GM19193 (cell line): ENCODE measurements at regions not wholly inside any gene's neighbourhood (a gene's known extent, or its start where the extent isn't known, plus 50 kb on each side); places are given as distances from the start of the nearest gene placed in this dataset.

Source experiments
- POLR2A ChIP-seq: IDR thresholded peaks from 4 replicates; pipeline ENCODE4 v1.6.1; 2011; ENCODE audit not compliant: insufficient read depth, insufficient read length; ENCODE audit errors: extremely low read depth

- TF ChIP-seq POLR2A, result no peak
Observed at GRCh38 chr2:41930807-41931566, 116.8 kb upstream of the PKDCC start.

- TF ChIP-seq POLR2A, result no peak
Observed at GRCh38 chr2:41932241-41933045, 115.4 kb upstream of the PKDCC start.

GRCh38 chr2:41933046-41933420, 114.8 kb upstream of the PKDCC start:
- TF ChIP-seq POLR2A, result no peak

DNA sequence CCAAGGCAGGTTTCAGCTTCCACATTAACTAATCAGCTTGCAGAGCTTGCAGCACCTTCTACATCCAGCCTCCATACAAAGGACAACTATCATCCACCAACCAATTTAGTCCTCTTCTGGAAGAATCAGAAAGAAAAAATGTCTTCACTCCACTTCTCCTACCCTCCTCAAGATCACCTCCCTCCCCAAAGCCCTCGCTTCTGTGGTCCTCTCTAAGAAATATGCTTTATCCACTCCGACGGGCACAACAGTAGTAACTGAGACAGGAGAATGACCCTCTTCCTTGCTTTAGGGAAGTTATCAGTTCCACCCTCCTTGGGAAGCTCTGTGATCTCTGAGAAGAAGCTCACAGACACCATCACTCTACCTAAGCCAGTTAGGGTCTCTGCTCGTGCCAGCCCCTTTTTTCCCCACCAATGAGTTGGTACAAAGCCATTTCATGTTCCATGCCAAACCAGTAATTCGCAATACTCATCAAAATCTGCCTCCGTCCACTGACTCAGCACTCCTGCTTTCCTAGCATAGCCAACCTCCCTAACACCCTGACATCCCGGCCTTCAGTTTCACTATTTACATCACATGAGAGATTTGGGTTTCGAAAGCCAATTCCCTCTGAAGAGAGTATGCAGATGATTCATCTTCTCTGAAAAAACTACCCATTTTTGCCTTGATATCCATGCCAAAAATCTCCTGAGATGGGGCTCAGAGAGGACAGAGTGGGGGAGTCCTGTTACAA, 114.1 kb upstream of the PKDCC start:
- no peak for TF ChIP-seq POLR2A

DNA sequence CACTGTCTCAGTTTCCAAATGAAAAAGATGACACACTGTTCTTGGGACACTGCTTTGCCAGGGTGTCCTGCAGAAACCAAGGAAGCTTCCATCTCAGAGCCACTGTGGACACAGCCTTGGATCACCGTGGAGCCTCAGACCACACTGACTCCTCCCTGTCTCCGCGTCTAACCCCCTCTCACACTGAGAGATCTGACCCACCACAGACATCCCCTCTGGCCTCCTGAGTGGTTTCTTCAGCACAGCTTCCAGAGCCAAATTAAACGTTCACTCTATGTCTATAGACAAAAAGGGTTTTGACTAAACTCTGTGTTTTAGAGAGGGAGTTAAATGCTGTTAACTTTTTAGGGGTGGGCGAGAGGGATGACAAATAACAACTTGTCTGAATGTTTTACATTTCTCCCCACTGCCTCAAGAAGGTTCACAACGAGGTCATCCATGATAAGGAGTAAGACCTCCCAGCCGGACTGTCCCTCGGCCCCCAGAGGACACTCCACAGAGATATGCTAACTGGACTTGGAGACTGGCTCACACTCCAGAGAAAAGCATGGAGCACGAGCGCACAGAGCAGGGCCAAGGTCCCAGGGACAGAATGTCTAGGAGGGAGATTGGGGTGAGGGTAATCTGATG, 113.4 kb upstream of the PKDCC start:
- TF ChIP-seq POLR2A, result no peak

DNA sequence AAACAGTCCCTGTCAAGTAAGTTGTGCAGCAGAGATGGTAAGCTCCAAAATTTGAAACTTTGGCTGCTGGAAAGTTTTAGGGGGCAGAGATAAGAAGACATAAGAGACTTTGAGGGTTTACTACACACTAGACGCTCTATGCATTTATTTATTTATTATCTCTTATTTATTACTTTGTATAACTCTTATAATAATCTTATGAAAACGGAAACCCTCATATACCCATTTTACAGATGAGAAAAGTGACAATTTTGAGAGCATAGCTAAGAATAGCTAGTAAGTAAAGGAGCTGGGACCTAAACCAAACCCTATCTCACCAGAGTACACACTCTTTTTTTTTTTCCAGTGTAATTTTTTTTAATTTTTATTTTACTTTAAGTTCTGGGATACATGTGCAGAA, 112.8 kb upstream of the PKDCC start:
- TF ChIP-seq POLR2A, result no peak

DNA sequence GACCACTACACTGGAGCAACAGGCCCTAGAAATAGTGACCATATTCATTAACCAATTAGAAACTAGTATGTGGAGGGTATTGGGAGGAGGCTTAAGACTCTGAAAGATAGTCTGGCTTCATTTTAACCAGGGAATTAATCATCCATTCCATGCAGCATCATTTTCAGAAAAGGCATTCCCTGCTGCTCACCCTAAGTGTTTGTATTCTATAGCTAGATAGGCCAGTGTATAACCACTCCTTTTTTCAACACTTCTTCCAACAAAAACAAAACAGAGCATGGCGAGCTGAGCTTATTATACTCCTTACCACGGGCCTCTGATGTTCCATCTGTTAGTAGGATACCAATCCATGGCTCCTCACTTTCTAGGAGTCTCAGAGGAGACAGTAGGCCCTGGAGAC, 112.0 kb upstream of the PKDCC start:
- TF ChIP-seq POLR2A, result no peak

DNA sequence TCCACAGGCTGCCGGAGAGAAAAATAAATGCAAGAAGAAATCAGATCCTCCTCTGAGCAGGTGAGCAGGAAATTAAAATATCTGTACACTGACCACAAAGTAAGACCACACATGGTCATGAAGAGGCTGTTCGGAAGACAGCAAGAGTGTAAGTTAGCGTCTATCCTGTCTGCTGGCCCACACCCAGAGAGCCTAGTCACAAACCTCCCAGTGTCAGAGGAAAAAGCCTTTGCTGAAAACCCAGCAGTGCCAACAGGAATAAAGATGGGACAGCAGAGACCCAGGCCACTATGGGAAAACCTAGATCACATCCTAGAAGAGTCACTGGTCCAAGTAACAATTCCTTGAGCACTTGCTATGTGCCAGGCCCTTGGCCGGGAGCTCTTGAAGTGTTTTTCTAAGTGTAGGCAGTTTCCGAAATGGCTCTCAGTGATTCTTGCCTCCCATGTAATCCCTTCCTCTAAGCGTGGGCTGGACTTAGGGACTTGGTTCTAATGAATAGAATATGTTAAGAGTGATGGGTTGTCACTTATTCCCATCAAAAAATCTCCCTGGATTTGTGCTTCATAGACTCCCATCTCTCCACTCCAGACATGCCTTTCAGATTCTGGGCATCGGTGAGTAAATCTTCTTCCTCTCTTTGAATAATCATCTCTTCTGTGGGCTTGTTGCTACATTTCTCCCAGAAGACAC, 110.9 kb upstream of the PKDCC start:
- TF ChIP-seq POLR2A, result no peak

- TF ChIP-seq POLR2A, result no peak
Observed at GRCh38 chr2:41937464-41937906, 110.3 kb upstream of the PKDCC start.

- TF ChIP-seq POLR2A, result no peak
Observed at GRCh38 chr2:41937921-41938708, 109.7 kb upstream of the PKDCC start.

- TF ChIP-seq POLR2A, result no peak
Observed at GRCh38 chr2:41940060-41940744, 107.6 kb upstream of the PKDCC start.

- TF ChIP-seq POLR2A, result no peak
Observed at GRCh38 chr2:41940745-41941063, 107.1 kb upstream of the PKDCC start.

DNA sequence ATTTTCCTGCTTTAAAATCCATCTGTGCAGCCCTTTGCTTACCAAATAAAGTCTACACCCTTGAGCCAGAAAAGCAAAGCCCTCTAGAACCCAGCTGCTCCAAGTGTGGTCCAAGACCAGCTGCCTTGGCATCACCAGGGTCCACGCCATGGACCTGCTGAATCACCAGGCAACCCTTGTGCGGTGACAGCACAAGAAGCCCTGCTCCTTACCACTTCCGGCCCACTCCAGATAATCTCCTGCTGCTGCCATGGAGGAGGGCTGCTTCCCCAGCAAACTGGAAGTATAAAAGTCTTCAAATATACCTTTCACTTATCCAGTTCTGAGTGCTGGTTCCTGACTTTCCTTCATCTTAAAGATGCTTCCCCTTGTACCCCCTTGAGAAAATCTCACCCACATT, 106.0 kb upstream of the PKDCC start:
- no peak for TF ChIP-seq POLR2A
